Liver (tissue), 8 donors: ENCODE measurements at regions not wholly inside any gene's neighbourhood (a gene's known extent, or its start where the extent isn't known, plus 50 kb on each side); places are given as distances from the start of the nearest gene placed in this dataset.
"Not testable (repeated sequence)": the region's sequence is repeated elsewhere in the genome, so short reads cannot be mapped to it uniquely, and the experiment has no call there.

Source experiments
- DNase-seq: peaks from one replicate; pipeline ENCODE4 v3.0.0-alpha.2; 2017; ENCODE audit warnings: low spot score
- H3K27ac ChIP-seq, 2 donors: one replicate each; pipeline ENCODE4 v1.7.0; 2013; ENCODE audit warnings: inconsistent platforms in 2 of 2, low read length in 2 of 2, control low read depth in 1 of 2, low read depth in 1 of 2, mild to moderate bottlenecking in 1 of 2
- H3K27me3 ChIP-seq, 4 donors: one replicate each; pipeline versions ENCODE4 v1.6.1 to v1.7.0; 2013; ENCODE audit warnings: low read length in 3 of 4, inconsistent platforms in 1 of 4, mild to moderate bottlenecking in 1 of 4, moderate library complexity in 1 of 4; ENCODE audit not compliant: control insufficient read depth in 4 of 4, insufficient read depth in 4 of 4
- H3K36me3 ChIP-seq, 4 donors: one replicate each; pipeline versions ENCODE4 v1.6.1 to v1.7.0; 2013; ENCODE audit warnings: low read length in 3 of 4, mild to moderate bottlenecking in 3 of 4, low read depth in 1 of 4, moderate library complexity in 1 of 4; ENCODE audit not compliant: control insufficient read depth in 4 of 4, insufficient read depth in 3 of 4
- H3K4me1 ChIP-seq, 4 donors: one replicate each; pipeline versions ENCODE4 v1.6.1 to v1.7.0; 2013; ENCODE audit warnings: low read length in 3 of 4, mild to moderate bottlenecking in 3 of 4, moderate library complexity in 1 of 4; ENCODE audit not compliant: control insufficient read depth in 4 of 4, insufficient read depth in 4 of 4
- H3K4me3 ChIP-seq, 3 donors: one replicate each; pipeline versions ENCODE4 v1.6.1 to v1.7.0; 2013; ENCODE audit warnings: low read length in 3 of 3, control low read depth in 1 of 3, low read depth in 1 of 3, mild to moderate bottlenecking in 1 of 3
- H3K9ac ChIP-seq, 2 donors: one replicate each; pipeline ENCODE4 v1.7.0; 2013; ENCODE audit warnings: low read length in 2 of 2, mild to moderate bottlenecking in 2 of 2, moderate library complexity in 2 of 2, control low read depth in 1 of 2, low read depth in 1 of 2
- H3K9me3 ChIP-seq, 4 donors: one replicate each; pipeline versions ENCODE4 v1.6.1 to v1.7.0; 2013; ENCODE audit warnings: low read length in 3 of 4; ENCODE audit not compliant: control insufficient read depth in 4 of 4
- EGR1 ChIP-seq, 2 donors: IDR thresholded peaks; 2 replicates each; pipeline ENCODE4 v1.6.1; 2016 to 2018; ENCODE audit warnings: antibody characterized with exemption in 2 of 2, low read depth in 2 of 2
- FOXA1 ChIP-seq: IDR thresholded peaks from 2 replicates; pipeline ENCODE4 v1.6.1; 2016; ENCODE audit warnings: antibody characterized with exemption
- FOXA2 ChIP-seq: IDR thresholded peaks from 2 replicates; pipeline ENCODE4 v1.6.1; 2016; ENCODE audit warnings: antibody characterized with exemption
- GABPA ChIP-seq, 2 donors: IDR thresholded peaks in 1 of 2; conservative IDR thresholded peaks in 1 of 2; 2 replicates each; pipeline ENCODE4 v1.6.1; 2016; ENCODE audit warnings: antibody characterized with exemption in 2 of 2, mild to moderate bottlenecking in 1 of 2, moderate library complexity in 1 of 2
- HNF4G ChIP-seq: IDR thresholded peaks from 2 replicates; pipeline ENCODE4 v1.6.1; 2016; ENCODE audit warnings: antibody characterized with exemption
- JUND ChIP-seq, 2 donors: IDR thresholded peaks; 2 replicates each; pipeline ENCODE4 v1.6.1; 2016; ENCODE audit warnings: antibody characterized with exemption in 2 of 2
- NR2F2 ChIP-seq: IDR thresholded peaks from 2 replicates; pipeline ENCODE4 v1.6.1; 2016; ENCODE audit warnings: antibody characterized with exemption
- RAD21 ChIP-seq, 2 donors: IDR thresholded peaks; 2 replicates each; pipeline ENCODE4 v1.6.1; 2016; ENCODE audit warnings: antibody characterized with exemption in 2 of 2, mild to moderate bottlenecking in 2 of 2
- REST ChIP-seq: IDR thresholded peaks from 2 replicates; pipeline ENCODE4 v1.6.1; 2016; ENCODE audit warnings: antibody characterized with exemption, mild to moderate bottlenecking
- RXRA ChIP-seq, 2 donors: IDR thresholded peaks; 2 replicates each; pipeline ENCODE4 v1.6.1; 2017 to 2018; ENCODE audit warnings: antibody characterized with exemption in 2 of 2, mild to moderate bottlenecking in 1 of 2
- SP1 ChIP-seq: IDR thresholded peaks from 2 replicates; pipeline ENCODE4 v1.6.1; 2018; ENCODE audit warnings: antibody characterized with exemption, mild to moderate bottlenecking
- TAF1 ChIP-seq: conservative IDR thresholded peaks from 2 replicates; pipeline ENCODE4 v1.6.1; 2016; ENCODE audit warnings: antibody characterized with exemption, mild to moderate bottlenecking
- YY1 ChIP-seq: IDR thresholded peaks from 2 replicates; pipeline ENCODE4 v1.6.1; 2016; ENCODE audit warnings: antibody characterized with exemption, mild to moderate bottlenecking
- ZBTB33 ChIP-seq: IDR thresholded peaks from 2 replicates; pipeline ENCODE4 v1.6.1; 2016; ENCODE audit warnings: antibody characterized with exemption
- WGBS: extraction: QIAGEN DNeasy Blood & Tissue Kit; methylation state at CpG from one replicate; pipeline ENCODE4 v1.1.7; 2013; 5-methylcytosine and 5-hydroxymethylcytosine counted together
- TF ChIP-seq, protein P1 (sequence below): fragments of 150-350 bp; IDR thresholded peaks from 2 replicates; pipeline ENCODE4 v1.5.1; 2017; ENCODE audit warnings: improper control_type of control experiment, low read depth, low read length; ENCODE audit not compliant: missing input control
- TF ChIP-seq, protein P2 (sequence below): IDR thresholded peaks from 2 replicates; pipeline ENCODE4 v1.6.1; 2016; ENCODE audit warnings: antibody characterized with exemption
- TF ChIP-seq, protein P3 (sequence below): IDR thresholded peaks from 2 replicates; pipeline ENCODE4 v1.6.1; 2016; ENCODE audit warnings: antibody characterized with exemption
- donor health status: healthy.
- donor health status: healthy.
- donor health status: healthy.
- donor health status: healthy.
- donor health status: healthy.

DNA sequence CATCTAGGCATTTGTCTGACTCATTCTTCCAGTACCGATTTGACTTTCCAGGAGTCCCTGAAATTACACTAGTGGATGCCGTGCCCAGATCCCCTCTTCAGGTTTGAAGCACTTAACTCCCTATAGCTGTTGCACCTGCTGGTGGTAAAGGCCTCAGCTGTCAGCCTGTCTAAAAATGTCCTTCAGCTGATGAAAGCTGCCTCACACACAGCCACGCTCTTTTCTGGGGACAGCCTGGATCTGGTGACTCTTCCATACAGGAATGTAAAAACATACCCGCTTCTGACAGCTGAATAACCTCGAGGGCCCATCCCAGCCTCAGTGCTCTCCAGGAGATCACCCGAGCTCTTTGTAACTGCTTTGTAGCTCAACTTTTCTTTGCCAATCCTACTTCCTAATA lies 534.1 kb upstream of the GRM7 start:
- Histone ChIP-seq H3K9me3 (no peaks in the 10 kb centered on the region), H3K27ac (no peak overlapping the region), H3K9ac (no peak overlapping the region), H3K4me3 (no peak overlapping the region), H3K27me3 (no peaks in the 10 kb centered on the region), H3K36me3 (no peaks in the 10 kb centered on the region), H3K4me1 (no peaks in the 10 kb centered on the region)
- TF ChIP-seq, protein P1, sequence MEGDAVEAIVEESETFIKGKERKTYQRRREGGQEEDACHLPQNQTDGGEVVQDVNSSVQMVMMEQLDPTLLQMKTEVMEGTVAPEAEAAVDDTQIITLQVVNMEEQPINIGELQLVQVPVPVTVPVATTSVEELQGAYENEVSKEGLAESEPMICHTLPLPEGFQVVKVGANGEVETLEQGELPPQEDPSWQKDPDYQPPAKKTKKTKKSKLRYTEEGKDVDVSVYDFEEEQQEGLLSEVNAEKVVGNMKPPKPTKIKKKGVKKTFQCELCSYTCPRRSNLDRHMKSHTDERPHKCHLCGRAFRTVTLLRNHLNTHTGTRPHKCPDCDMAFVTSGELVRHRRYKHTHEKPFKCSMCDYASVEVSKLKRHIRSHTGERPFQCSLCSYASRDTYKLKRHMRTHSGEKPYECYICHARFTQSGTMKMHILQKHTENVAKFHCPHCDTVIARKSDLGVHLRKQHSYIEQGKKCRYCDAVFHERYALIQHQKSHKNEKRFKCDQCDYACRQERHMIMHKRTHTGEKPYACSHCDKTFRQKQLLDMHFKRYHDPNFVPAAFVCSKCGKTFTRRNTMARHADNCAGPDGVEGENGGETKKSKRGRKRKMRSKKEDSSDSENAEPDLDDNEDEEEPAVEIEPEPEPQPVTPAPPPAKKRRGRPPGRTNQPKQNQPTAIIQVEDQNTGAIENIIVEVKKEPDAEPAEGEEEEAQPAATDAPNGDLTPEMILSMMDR = no peak
- TF ChIP-seq TAF1 (no peak), FOXA2 (no peak), EGR1 (IDR thresholded peaks at IDR 0.05; ENCODE audit: low read depth in 2 of 2) (no peak), REST (no peak), SP1 (no peak), FOXA1 (no peak), RAD21 (IDR thresholded peaks at IDR 0.05) (no peak), GABPA (IDR thresholded peaks at IDR 0.05 in 1 of 2, conservative IDR thresholded peaks at IDR 0.05 in 1 of 2) (no peak), JUND (IDR thresholded peaks at IDR 0.05) (no peak), NR2F2 (no peak), YY1 (no peak), RXRA (IDR thresholded peaks at IDR 0.05) (no peak), ZBTB33 (no peak), HNF4G (no peak)
- TF ChIP-seq, protein P2, sequence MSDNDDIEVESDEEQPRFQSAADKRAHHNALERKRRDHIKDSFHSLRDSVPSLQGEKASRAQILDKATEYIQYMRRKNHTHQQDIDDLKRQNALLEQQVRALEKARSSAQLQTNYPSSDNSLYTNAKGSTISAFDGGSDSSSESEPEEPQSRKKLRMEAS = no peak
- TF ChIP-seq, protein P3, sequence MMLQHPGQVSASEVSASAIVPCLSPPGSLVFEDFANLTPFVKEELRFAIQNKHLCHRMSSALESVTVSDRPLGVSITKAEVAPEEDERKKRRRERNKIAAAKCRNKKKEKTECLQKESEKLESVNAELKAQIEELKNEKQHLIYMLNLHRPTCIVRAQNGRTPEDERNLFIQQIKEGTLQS = no peak
- DNase-seq = no peak
- WGBS = 76% methylated on average over 6 of the region's 6 CpGs

DNA sequence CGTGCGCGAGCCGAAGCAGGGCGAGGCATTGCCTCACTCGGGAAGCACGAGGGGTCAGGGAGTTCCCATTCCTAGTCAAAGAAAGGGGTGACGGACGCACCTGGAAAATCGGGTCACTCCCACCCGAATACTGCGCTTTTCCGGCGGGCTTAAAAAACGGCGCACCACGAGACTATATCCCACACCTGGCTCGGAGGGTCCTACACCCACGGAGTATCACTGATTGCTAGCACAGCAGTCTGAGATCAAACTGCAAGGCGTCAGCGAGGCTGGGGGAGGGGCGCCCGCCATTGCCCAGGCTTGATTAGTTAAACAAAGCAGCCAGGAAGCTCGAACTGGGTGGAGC lies 520.0 kb upstream of the GRM7 start:
- 91% methylated on average over 24 of the region's 24 CpGs for WGBS
- DNase-seq, H3K27ac ChIP-seq, H3K27me3 ChIP-seq, H3K4me1 ChIP-seq, H3K4me3 ChIP-seq, H3K9ac ChIP-seq, H3K9me3 ChIP-seq, H3K36me3 ChIP-seq: not testable (repeated sequence)
